Subcutaneous abdominal adipose tissue (tissue), 5 donors: ENCODE measurements at regions not wholly inside any gene's neighbourhood (a gene's known extent, or its start where the extent isn't known, plus 50 kb on each side); places are given as distances from the start of the nearest gene placed in this dataset.
A peak's percentile ranks its signal among the peaks of the same experiment; 100 is the strongest.

Experiments
- H3K27ac ChIP-seq: one replicate; pipeline ENCODE4 v1.7.0; 2013; ENCODE audit warnings: low read depth, mild to moderate bottlenecking, inconsistent platforms, low read length, moderate library complexity
- H3K27me3 ChIP-seq, 5 donors: one replicate each; pipeline ENCODE4 v1.7.0; 2013; ENCODE audit warnings: low read length in 5 of 5, inconsistent platforms in 1 of 5; ENCODE audit not compliant: control insufficient read depth in 5 of 5, insufficient read depth in 4 of 5
- H3K36me3 ChIP-seq, 5 donors: one replicate each; pipeline ENCODE4 v1.7.0; 2013; ENCODE audit warnings: low read length in 5 of 5; ENCODE audit not compliant: control insufficient read depth in 5 of 5, insufficient read depth in 5 of 5
- H3K4me1 ChIP-seq, 5 donors: one replicate each; pipeline ENCODE4 v1.7.0; 2013; ENCODE audit warnings: low read length in 5 of 5, mild to moderate bottlenecking in 3 of 5, moderate library complexity in 1 of 5; ENCODE audit not compliant: control insufficient read depth in 5 of 5, insufficient read depth in 5 of 5
- H3K4me3 ChIP-seq, 5 donors: one replicate each; pipeline ENCODE4 v1.7.0; 2013; ENCODE audit warnings: low read length in 5 of 5, low read depth in 1 of 5
- H3K9ac ChIP-seq, 5 donors: one replicate each; pipeline ENCODE4 v1.7.0; 2013; ENCODE audit warnings: low read length in 5 of 5, mild to moderate bottlenecking in 4 of 5, moderate library complexity in 3 of 5
- H3K9me3 ChIP-seq, 5 donors: one replicate each; pipeline ENCODE4 v1.7.0; 2013; ENCODE audit warnings: low read length in 5 of 5; ENCODE audit not compliant: control insufficient read depth in 5 of 5
- donor health status: healthy.
- donor health status: healthy.
- donor health status: healthy.
- donor health status: healthy.
- donor health status: healthy.

DNA sequence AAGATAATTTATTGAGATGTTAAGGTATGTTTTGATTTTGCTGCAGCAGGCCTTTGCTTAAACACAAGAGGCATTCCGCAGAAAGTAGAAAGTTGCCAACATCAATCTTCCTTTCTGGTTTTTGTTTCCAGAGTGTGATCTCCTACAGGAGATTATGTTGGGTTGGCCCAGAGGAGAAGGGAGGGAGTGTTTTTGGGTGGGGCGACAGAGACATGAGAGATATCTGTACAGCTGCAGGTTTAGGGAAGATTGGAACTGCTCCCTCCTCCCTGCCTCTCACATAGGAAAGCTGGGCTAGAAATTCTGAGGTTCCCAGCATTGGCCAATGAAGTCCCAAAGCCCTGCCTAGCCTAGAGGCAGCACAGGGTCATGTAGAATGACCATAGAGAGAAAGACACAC, 211.0 kb downstream of the CEMIP2 start:
- H3K9me3 ChIP-seq = peaks cover 0 to 2% (median 0%) of the 10 kb centered on the region in 5 donors
- H3K9ac ChIP-seq = no peak overlapping the region
- H3K4me1 ChIP-seq = no peaks in the 10 kb centered on the region
- no peak overlapping the region for H3K27ac ChIP-seq
- no peak overlapping the region for H3K4me3 ChIP-seq
- H3K36me3 ChIP-seq = no peaks in the 10 kb centered on the region
- peaks cover 0 to 6% (median 0%) of the 10 kb centered on the region in 5 donors for H3K27me3 ChIP-seq

DNA sequence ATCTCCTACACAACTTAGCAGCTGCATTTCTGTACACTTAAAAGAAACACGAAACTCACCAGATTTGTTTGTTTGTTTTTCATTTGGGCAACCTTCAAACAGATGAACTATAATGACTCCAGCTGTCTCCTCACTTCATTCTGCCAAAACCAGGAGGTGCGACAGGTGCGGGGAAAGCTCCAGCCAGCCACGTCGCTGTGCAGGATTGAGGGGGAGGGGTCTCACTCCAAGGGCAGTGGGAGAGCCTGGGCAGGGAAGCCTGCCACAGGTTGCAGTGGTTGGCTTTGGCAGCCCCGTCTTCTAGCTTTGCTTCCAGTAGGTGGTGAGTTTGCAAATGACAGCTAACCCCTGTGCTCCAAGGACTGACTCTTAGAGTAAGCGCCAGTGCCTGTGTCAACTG, 215.8 kb downstream of the CEMIP2 start:
- Histone ChIP-seq H3K36me3 (no peaks in the 10 kb centered on the region), H3K27ac (no peak overlapping the region), H3K4me3 (no peak overlapping the region), H3K9me3 (peaks cover 0 to 2% (median 0%) of the 10 kb centered on the region in 5 donors), H3K27me3 (peaks cover 0 to 6% (median 0%) of the 10 kb centered on the region in 5 donors), H3K9ac (no peak overlapping the region), H3K4me1 (no peaks in the 10 kb centered on the region)

DNA sequence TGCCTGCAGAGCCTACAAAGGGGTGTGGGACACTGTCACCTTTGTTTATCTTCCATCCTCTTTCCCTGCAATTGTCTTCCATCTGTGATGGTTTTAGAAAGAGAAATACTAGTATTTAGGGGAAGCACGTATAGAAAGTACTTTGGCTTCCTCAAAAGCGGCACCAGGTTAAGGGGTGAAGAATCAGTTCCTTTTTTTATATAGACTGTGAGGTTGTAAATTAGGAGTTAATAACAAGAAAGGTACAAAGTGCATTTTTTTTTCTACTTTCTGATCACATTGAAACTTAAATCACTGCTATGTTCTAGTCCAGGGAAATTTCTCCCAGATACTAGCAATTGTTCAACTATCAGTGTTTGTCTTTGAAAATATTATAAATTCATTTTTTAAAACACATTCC, 219.3 kb downstream of the CEMIP2 start:
- H3K36me3 ChIP-seq = no peaks in the 10 kb centered on the region
- no peak overlapping the region for H3K9ac ChIP-seq
- H3K27me3 ChIP-seq = peaks cover 0 to 6% (median 0%) of the 10 kb centered on the region in 5 donors
- no peak overlapping the region for H3K4me3 ChIP-seq
- no peak overlapping the region for H3K27ac ChIP-seq
- H3K9me3 ChIP-seq = no peaks in the 10 kb centered on the region
- H3K4me1 ChIP-seq = no peaks in the 10 kb centered on the region

DNA sequence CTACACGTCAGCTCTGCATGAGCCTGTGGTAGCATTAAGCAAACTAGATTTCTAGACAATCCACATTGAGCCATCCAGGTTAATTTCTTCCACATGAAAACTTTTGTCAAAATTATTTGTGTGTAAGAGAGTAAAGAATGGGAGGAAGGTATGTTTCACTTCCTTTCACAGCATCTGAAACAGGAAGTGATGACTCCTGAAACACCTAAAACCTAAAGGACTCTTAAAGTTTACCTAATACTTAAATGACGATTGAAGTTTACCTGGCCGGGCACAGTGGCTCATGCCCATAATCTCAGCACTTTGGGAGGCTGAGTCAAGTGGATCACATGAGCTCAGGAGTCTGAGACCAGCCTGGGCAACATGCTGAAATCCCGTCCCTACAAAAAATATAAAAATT, 223.8 kb downstream of the CEMIP2 start:
- Histone ChIP-seq H3K4me1 (no peaks in the 10 kb centered on the region), H3K27me3 (no peaks in the 10 kb centered on the region), H3K4me3 (no peak overlapping the region), H3K9me3 (no peaks in the 10 kb centered on the region), H3K36me3 (no peaks in the 10 kb centered on the region), H3K9ac (no peak overlapping the region), H3K27ac (no peak overlapping the region)

DNA sequence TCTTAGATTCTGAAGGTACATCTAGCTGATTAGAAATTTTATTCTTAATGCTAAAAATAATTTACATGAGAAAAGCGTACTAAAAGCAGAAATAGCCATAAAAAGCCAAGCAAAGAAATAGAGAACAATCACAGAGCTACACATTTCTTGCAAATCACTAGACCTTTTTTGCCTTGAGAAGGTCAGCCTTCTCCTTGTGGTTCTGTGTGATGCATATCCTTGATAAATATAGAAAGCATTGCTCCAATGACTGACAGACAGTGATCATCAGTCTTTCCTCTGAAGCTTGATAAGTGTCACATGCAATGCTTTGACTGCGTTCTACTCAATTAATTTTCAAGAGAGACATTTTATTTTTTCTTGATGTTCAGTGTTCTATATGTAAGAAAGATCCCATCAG, 226.9 kb downstream of the CEMIP2 start:
- Histone ChIP-seq H3K27me3 (no peaks in the 10 kb centered on the region), H3K9me3 (no peaks in the 10 kb centered on the region), H3K36me3 (no peaks in the 10 kb centered on the region), H3K4me1 (no peaks in the 10 kb centered on the region), H3K27ac (no peak overlapping the region), H3K9ac (no peak overlapping the region), H3K4me3 (no peak overlapping the region)

DNA sequence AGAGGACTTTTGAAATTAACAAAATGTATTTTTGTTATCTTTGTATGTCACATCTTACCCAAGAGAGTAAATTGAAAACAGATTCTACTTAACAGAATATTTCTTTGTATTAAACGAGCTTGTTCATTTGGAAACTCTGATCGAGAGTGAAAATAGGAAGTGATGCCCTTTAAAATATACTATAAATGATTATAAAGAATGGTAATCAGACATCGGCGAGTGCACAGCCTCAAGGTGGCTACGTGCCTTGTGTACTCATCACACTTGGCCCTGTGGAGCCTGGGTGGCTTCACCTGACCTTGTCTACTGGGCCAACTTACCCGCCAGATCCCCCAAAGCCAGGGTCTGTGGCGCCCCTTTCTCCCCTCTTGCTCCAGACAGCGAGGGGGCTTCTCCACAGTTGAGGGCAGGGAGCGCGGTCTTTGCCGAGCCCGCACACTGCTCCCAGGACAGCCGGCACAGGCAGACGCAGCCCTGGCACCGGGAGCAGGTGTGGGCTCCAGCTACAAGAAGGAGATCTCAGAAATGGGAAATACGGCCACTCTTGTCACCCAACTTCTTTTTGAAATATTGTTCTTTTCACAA, 243.2 kb downstream of the CEMIP2 start:
- no peaks in the 10 kb centered on the region for H3K36me3 ChIP-seq
- no peak overlapping the region for H3K9ac ChIP-seq
- H3K4me3 ChIP-seq = no peak overlapping the region
- no peak overlapping the region for H3K27ac ChIP-seq
- no peaks in the 10 kb centered on the region for H3K9me3 ChIP-seq
- peaks cover 0 to 12% (median 0%) of the 10 kb centered on the region in 5 donors for H3K4me1 ChIP-seq
- H3K27me3 ChIP-seq = no peaks in the 10 kb centered on the region

DNA sequence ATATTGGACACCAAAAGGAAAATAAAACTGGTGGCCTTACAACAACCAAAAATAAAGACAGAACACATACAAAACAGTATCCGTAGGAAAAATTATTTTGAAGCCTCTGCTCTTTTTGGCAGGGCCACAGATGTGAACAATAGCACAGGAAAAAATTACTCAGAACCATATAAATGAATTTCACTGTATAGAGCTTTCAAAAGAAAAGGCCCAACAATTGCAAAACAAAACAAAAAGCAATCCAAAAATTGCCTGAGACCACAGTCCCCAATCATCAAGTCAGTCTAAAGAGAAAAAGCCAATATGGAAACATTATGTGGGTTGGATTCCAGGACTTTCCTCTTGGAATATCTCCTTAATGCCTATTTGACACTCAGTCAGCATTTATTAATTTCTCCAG, 243.8 kb downstream of the CEMIP2 start:
- Histone ChIP-seq H3K9me3 (no peaks in the 10 kb centered on the region), H3K4me1 (peaks cover 0 to 14% (median 0%) of the 10 kb centered on the region in 5 donors), H3K4me3 (no peak overlapping the region), H3K27ac (no peak overlapping the region), H3K36me3 (no peaks in the 10 kb centered on the region), H3K27me3 (no peaks in the 10 kb centered on the region), H3K9ac (no peak overlapping the region)

DNA sequence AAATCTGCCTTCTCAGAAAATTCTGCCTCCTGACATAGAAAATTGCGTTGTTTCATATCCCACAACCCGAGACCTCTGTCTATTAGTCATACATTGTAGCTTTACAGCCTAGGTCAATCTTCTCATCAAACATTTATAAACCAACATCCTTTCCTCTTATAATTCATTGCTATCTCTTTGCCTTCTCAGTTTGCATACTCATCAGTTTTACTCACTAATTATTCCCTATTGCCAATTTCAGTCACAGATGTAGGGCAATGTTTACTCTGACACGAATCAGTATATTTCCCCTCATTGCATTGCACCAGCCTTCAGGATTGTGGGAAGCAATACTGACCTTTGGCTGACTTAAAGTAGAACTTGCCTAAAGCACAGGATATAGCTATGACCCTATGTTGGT, 247.2 kb downstream of the CEMIP2 start:
- H3K36me3 ChIP-seq = no peaks in the 10 kb centered on the region
- no peaks in the 10 kb centered on the region for H3K9me3 ChIP-seq
- no peak overlapping the region for H3K4me3 ChIP-seq
- H3K27me3 ChIP-seq = no peaks in the 10 kb centered on the region
- no peak overlapping the region for H3K9ac ChIP-seq
- no peak overlapping the region for H3K27ac ChIP-seq
- peaks cover 0 to 32% (median 16%) of the 10 kb centered on the region in 5 donors for H3K4me1 ChIP-seq

DNA sequence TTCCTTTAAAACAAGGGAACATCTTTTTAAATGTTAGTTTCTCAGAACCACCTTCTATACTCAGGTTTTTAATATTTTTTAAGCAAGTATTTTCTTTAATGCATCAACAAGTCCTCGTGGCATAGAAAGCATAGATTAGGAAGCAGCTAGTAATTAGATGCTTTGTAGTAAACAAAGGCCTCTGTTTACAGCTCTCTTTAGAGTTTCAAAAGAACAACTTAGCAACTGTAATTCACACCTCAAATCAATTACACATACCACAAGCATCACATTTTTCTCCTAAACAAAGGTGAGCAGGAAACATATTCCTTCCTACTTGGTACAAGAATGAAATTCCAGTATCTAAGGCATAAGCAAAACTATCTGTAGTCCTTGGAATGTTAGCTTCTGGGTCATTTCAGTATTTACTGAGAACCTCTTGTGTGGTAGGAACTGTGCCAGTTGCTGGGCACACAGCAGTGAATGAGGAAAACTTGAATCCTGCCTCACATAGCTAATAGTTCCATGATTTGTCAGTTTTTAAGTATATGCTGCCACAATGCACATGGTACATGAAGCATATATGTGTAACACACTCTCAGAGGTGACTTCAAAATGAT, 249.1 kb downstream of the CEMIP2 start:
- Histone ChIP-seq H3K9ac (no peak overlapping the region), H3K27ac (peak overlapping the region; percentile 12), H3K36me3 (no peaks in the 10 kb centered on the region), H3K4me3 (no peak overlapping the region), H3K4me1 (peaks cover 0 to 43% (median 16%) of the 10 kb centered on the region in 5 donors), H3K27me3 (no peaks in the 10 kb centered on the region), H3K9me3 (no peaks in the 10 kb centered on the region)

DNA sequence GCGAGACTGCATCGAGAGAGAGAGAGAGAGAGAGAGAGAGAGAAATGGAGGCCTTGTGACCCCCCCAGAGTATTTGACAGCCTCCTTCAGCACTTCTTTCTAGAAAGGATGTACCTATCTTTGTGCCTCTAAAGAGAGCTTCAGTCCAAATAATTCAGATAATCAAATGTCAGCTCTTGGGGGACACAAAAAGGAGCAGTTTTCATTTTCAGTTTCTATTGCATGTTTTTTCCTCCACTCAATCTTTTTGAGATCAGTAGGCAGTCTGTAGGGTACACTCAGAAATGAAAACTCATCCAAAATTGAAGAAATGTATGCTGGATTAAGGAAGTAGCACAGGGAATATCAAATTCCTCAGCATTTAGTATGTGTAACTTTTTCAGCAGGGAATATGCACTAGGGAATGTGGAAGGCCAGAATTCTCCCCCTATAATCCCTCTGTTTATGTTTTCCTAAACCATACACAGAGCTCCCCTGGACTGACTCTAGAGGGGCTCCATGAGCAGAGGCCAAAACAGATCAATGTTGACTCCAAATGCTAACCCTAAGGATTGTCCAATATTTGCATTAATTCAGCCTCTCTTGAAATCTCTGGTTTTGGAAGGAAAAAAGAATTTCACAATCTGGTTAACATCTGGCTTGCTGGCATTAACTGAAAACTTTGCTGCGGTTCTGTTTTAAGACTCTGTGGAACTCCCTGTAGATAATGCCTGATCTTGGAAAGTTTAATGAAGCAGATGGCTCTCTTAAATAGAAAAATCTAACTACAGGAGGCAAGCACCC, 250.1 kb downstream of the CEMIP2 start:
- Histone ChIP-seq H3K36me3 (no peaks in the 10 kb centered on the region), H3K27me3 (no peaks in the 10 kb centered on the region), H3K9ac (peak overlapping the region in 2 of 5 donors; percentile 9 to 39), H3K9me3 (no peaks in the 10 kb centered on the region), H3K27ac (peak overlapping the region; percentile 4), H3K4me3 (no peak overlapping the region), H3K4me1 (peaks cover 0 to 43% (median 16%) of the 10 kb centered on the region in 5 donors)
